ENCODE measurements at regions not wholly inside any gene's neighbourhood (a gene's known extent, or its start where the extent isn't known, plus 50 kb on each side); places are given as distances from the start of the nearest gene placed in this dataset.

DNA sequence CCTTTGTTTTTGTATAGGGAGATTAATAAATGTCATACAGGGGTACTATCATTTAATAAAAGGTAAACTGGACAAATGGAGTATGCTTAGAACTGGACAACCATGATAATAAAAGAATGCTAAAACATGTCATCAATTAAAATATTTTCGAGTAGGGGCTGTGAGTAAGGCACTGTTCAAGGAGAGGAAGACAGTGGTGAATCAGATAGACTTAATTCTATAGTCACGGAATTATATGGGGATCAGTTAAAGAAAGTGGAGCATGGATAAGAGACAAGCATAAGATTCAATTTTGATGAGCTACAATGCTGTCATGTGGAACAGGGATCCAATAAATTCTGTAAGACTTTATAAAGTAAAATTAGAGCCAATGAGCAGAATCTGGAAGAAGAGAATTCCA, 104.5 kb downstream of the HMHB1 start:
- no peak for TF ChIP-seq CTCF (IDR thresholded peaks at IDR 0.05; ENCODE audit: unreplicated experiment)
- Mint-ChIP-seq H3K4me3 (ENCODE audit: low read depth) (no peak overlapping the region), H3K36me3 (ENCODE audit: insufficient read depth) (no peaks in the 10 kb centered on the region), H3K4me1 (ENCODE audit: low read depth) (no peaks in the 10 kb centered on the region), H3K27ac (no peak overlapping the region), H3K9me3 (ENCODE audit: low read depth) (no peaks in the 10 kb centered on the region), H3K27me3 (peaks cover 13% of the 10 kb centered on the region)
- no peak for DNase-seq (ENCODE audit: low spot score, unreplicated experiment)

DNA sequence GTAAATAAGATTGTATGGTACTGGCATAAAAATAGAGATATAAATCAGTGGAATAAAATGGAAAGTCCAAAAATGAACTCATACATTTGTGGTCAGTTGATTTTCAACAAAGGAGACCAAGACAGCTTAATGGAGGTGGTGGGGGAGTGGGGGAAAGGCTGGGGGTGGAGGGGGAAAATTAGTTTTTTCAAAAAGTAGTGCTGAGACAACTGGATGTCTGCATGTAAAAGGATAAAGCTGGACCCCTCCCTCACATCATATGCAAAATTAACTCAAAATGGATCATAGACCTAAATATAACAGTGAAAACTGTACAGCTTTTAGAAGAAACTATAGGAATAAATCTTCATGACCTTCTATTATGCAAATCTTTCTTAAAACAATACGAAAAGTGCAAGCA, 107.0 kb downstream of the HMHB1 start:
- no peak for TF ChIP-seq CTCF (IDR thresholded peaks at IDR 0.05; ENCODE audit: unreplicated experiment)
- Mint-ChIP-seq H3K27me3 (peaks cover 20% of the 10 kb centered on the region), H3K27ac (no peak overlapping the region), H3K36me3 (ENCODE audit: insufficient read depth) (no peaks in the 10 kb centered on the region), H3K9me3 (ENCODE audit: low read depth) (no peaks in the 10 kb centered on the region), H3K4me1 (ENCODE audit: low read depth) (no peaks in the 10 kb centered on the region), H3K4me3 (ENCODE audit: low read depth) (no peak overlapping the region)
- no peak for DNase-seq (ENCODE audit: low spot score, unreplicated experiment)

DNA sequence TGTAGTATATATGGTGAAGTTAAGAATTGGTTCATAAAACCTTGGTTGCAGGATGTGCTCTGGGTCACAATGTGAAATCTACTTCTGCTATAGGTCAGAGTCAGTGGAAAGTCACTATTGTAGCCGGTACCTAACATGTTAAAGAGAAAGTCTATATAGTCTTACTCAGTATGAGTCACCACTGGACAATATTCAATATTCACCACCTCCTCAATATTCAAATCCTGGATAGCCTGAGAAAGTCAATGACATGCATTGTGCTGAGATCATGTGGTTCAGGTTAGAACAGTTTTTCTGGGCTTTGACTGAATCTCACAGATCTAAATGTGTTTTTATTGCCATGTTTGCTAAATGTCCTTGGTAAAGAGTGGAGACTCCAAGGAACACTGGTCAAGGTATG, 108.8 kb downstream of the HMHB1 start:
- no peak for TF ChIP-seq CTCF (IDR thresholded peaks at IDR 0.05; ENCODE audit: unreplicated experiment)
- Mint-ChIP-seq H3K27me3 (peaks cover 15% of the 10 kb centered on the region), H3K4me1 (ENCODE audit: low read depth) (no peaks in the 10 kb centered on the region), H3K9me3 (ENCODE audit: low read depth) (no peaks in the 10 kb centered on the region), H3K27ac (no peak overlapping the region), H3K36me3 (ENCODE audit: insufficient read depth) (no peaks in the 10 kb centered on the region), H3K4me3 (ENCODE audit: low read depth) (no peak overlapping the region)
- DNase-seq (ENCODE audit: low spot score, unreplicated experiment) = no peak

DNA sequence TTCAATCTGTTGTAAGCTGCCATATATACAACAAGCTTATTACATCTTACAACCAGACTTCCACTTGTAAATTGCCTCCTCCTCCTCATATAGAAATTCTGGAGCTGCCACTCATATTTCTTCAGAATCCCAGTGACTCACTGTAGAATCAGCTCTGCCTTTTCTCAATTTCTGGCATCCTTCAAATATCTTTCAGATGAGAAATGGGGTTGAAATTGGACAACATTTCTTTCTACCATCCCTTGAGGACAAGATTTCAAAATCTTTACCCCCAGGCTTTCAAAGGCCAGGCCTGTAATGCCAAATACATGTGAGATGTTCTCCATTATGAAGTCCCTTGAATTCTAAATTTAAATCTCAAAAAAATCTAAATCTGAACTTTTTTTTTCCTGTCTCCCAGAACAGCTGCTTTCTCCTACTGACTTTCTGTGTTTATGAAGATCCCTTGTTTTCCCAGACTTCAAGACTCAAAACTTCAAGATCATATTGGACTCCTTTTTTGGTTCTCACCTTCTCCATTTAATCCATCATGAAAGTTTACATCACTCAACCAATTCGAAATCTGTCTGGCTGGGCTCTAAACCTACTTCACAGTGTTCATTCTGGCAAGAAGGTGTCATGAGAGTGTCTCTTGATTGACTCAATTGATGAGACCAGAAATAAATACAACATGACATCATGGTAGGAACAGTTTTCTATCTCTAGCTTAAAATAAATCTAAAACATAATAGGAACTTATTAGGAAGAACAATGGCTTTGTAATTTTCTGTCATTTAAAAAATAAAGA, 109.8 kb downstream of the HMHB1 start:
- Mint-ChIP-seq H3K4me1 (ENCODE audit: low read depth) (no peaks in the 10 kb centered on the region), H3K27me3 (peaks cover 8% of the 10 kb centered on the region), H3K4me3 (ENCODE audit: low read depth) (no peak overlapping the region), H3K9me3 (ENCODE audit: low read depth) (no peaks in the 10 kb centered on the region), H3K27ac (no peak overlapping the region), H3K36me3 (ENCODE audit: insufficient read depth) (no peaks in the 10 kb centered on the region)
- no peak for TF ChIP-seq CTCF (IDR thresholded peaks at IDR 0.05; ENCODE audit: unreplicated experiment)
- no peak for DNase-seq (ENCODE audit: low spot score, unreplicated experiment)

DNA sequence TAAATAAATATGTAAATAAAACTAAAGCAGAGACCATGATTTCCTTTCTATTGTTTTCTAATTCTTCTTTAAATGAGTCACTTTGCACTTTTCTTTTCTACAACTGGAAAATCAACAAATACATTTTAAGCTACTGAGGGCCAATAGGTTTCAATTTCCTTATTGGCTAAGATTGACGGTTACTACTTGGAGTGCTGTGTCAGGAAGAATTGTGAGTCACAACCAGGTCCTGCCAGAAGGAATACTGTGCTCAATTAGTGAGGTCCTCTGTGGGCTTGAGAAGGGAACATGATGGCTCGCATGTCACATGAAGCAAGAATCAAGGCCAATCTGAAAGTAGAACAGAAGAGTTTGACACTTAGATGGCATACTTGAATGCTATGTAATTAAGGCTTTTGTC, 110.8 kb downstream of the HMHB1 start:
- TF ChIP-seq CTCF (IDR thresholded peaks at IDR 0.05; ENCODE audit: unreplicated experiment) = no peak
- H3K27ac Mint-ChIP-seq = no peak overlapping the region

More for the DNA sequence above, 110.8 kb downstream of the HMHB1 start:
- H3K27me3 Mint-ChIP-seq = peaks cover 8% of the 10 kb centered on the region
- H3K36me3 Mint-ChIP-seq (ENCODE audit: insufficient read depth) = no peaks in the 10 kb centered on the region
- no peaks in the 10 kb centered on the region for H3K4me1 Mint-ChIP-seq (ENCODE audit: low read depth)
- no peak for DNase-seq (ENCODE audit: low spot score, unreplicated experiment)
- no peak overlapping the region for H3K4me3 Mint-ChIP-seq (ENCODE audit: low read depth)
- H3K9me3 Mint-ChIP-seq (ENCODE audit: low read depth) = no peaks in the 10 kb centered on the region

Data from progenitor cell of endocrine pancreas (in vitro differentiated cells).